ENCODE measurements at regions not wholly inside any gene's neighbourhood (a gene's known extent, or its start where the extent isn't known, plus 50 kb on each side); places are given as distances from the start of the nearest gene placed in this dataset.

- Histone ChIP-seq H3K4me3 (no peak overlapping the region), H3K27ac (no peak overlapping the region), H3K9me3 (no peaks in the 10 kb centered on the region), H3K27me3 (no peaks in the 10 kb centered on the region), H3K4me1 (no peaks in the 10 kb centered on the region), H3K36me3 (no peaks in the 10 kb centered on the region)
- ATAC-seq (ENCODE audit: low FRiP score in 2 of 2) (no peak), DNase-seq (no peak)
- TF ChIP-seq POLR2AphosphoS5 (IDR thresholded peaks at IDR 0.05) (no peak), POLR2A (IDR thresholded peaks at IDR 0.05) (no peak), CTCF (IDR thresholded peaks at IDR 0.05) (no peak)
- WGBS, 2 donors = 42 to 52% methylated on average over 1 of the region's 1 CpG
Measured at GRCh38 chr4:28354880-28355656, 1494.4 kb downstream of the STIM2 start.

GRCh38 chr4:28357990-28358389 lies 1497.3 kb downstream of the STIM2 start:
- Histone ChIP-seq H3K4me1 (no peaks in the 10 kb centered on the region), H3K9me3 (no peaks in the 10 kb centered on the region), H3K27me3 (no peaks in the 10 kb centered on the region), H3K4me3 (no peak overlapping the region), H3K36me3 (no peaks in the 10 kb centered on the region), H3K27ac (no peak overlapping the region)
- TF ChIP-seq POLR2AphosphoS5 (IDR thresholded peaks at IDR 0.05) = no peak
- no peak for TF ChIP-seq CTCF (IDR thresholded peaks at IDR 0.05)
- no peak for TF ChIP-seq POLR2A (IDR thresholded peaks at IDR 0.05)
- no peak for TF ChIP-seq EP300 (IDR thresholded peaks at IDR 0.05)
- DNase-seq = no peak
- WGBS, 2 donors = 71 to 73% methylated on average over 4 of the region's 4 CpGs
- no peak for ATAC-seq (ENCODE audit: low FRiP score in 2 of 2)

GRCh38 chr4:28358606-28359005 lies 1498.0 kb downstream of the STIM2 start:
- DNase-seq = no peak
- H3K4me1 ChIP-seq = no peaks in the 10 kb centered on the region
- no peak overlapping the region for H3K4me3 ChIP-seq
- no peak for ATAC-seq (ENCODE audit: low FRiP score in 2 of 2)
- no peak overlapping the region for H3K27ac ChIP-seq
- TF ChIP-seq EP300 (IDR thresholded peaks at IDR 0.05) = no peak
- TF ChIP-seq CTCF (IDR thresholded peaks at IDR 0.05) = no peak
- TF ChIP-seq POLR2A (IDR thresholded peaks at IDR 0.05) = no peak
- no peak for TF ChIP-seq POLR2AphosphoS5 (IDR thresholded peaks at IDR 0.05)
- no peaks in the 10 kb centered on the region for H3K9me3 ChIP-seq
- 50 to 63% methylated on average over 2 of the region's 2 CpGs for WGBS, 2 donors
- H3K27me3 ChIP-seq = no peaks in the 10 kb centered on the region
- H3K36me3 ChIP-seq = no peaks in the 10 kb centered on the region

- WGBS, 2 donors = 59 to 63% methylated on average over 2 of the region's 2 CpGs
- H3K4me1 ChIP-seq = no peaks in the 10 kb centered on the region
- no peak for ATAC-seq (ENCODE audit: low FRiP score in 2 of 2)
- no peaks in the 10 kb centered on the region for H3K36me3 ChIP-seq
- no peak overlapping the region for H3K27ac ChIP-seq
- no peak overlapping the region for H3K4me3 ChIP-seq
- TF ChIP-seq POLR2AphosphoS5 (IDR thresholded peaks at IDR 0.05) (no peak), EP300 (IDR thresholded peaks at IDR 0.05) (no peak), POLR2A (IDR thresholded peaks at IDR 0.05) (no peak), CTCF (IDR thresholded peaks at IDR 0.05) (no peak)
- DNase-seq = no peak
- no peaks in the 10 kb centered on the region for H3K27me3 ChIP-seq
- H3K9me3 ChIP-seq = no peaks in the 10 kb centered on the region
Measured at GRCh38 chr4:28360681-28361080, 1500.0 kb downstream of the STIM2 start.

GRCh38 chr4:28362169-28362568 lies 1501.5 kb downstream of the STIM2 start:
- DNase-seq = no peak
- Histone ChIP-seq H3K9me3 (no peaks in the 10 kb centered on the region), H3K27ac (no peak overlapping the region), H3K27me3 (no peaks in the 10 kb centered on the region), H3K36me3 (no peaks in the 10 kb centered on the region), H3K4me3 (no peak overlapping the region), H3K4me1 (no peaks in the 10 kb centered on the region)
- TF ChIP-seq EP300 (IDR thresholded peaks at IDR 0.05) (no peak), POLR2AphosphoS5 (IDR thresholded peaks at IDR 0.05) (no peak), CTCF (IDR thresholded peaks at IDR 0.05) (no peak), POLR2A (IDR thresholded peaks at IDR 0.05) (no peak)
- ATAC-seq (ENCODE audit: low FRiP score in 2 of 2) = no peak
- 63 to 64% methylated on average over 4 of the region's 4 CpGs for WGBS, 2 donors
